HG03060 (cell line): ENCODE measurements at regions not wholly inside any gene's neighbourhood (a gene's known extent, or its start where the extent isn't known, plus 50 kb on each side); places are given as distances from the start of the nearest gene placed in this dataset.
"Not testable (repeated sequence)": the region's sequence is repeated elsewhere in the genome, so short reads cannot be mapped to it uniquely, and the experiment has no call there.

Experiments
- ATAC-seq: cut with Tn5 transposase; IDR thresholded peaks from one replicate; pipeline ENCODE4 v1.9.1; 2021; ENCODE audit warnings: low read depth, moderate number of reproducible peaks; ENCODE audit not compliant: unreplicated experiment

DNA sequence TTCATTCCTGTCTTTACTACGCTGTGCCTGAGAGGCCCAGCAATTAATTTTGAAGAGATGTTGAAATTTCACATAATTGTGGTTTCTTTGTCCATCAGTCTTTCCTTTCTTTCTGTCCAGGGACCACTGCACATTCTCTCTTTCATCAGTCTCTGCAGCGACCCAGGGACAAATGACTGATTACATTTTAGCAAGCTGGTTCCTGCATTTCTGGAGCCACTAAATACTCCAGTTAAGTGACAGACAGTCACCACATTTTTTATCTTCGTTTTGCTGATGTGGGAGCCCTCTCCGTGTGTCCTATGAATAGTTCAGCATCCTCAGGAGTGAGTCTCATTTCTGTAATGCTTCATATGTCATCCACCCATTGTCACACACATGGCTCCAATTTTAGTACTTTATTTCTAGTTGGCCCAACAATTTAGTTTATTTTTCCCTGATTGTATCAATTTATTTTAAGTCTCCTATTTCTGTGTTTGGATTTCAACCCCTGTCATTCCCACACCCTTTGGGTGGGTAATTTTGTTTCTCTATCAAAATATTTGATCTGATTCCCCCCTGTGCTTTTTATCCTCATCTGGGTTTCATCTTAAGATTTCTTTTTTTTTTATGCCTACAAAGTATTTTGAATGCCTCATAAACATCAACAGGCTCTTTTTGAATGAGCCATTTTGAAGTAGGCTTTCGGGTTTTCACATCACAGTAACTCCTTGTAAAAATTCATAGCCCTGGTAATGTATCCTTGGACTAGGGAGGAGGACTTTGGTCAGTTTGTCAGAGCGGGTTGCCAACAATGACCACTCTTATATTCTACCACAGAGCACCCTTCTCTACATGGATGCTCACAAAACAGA lies 1196.5 kb downstream of the GALC start:
- no peak for ATAC-seq

DNA sequence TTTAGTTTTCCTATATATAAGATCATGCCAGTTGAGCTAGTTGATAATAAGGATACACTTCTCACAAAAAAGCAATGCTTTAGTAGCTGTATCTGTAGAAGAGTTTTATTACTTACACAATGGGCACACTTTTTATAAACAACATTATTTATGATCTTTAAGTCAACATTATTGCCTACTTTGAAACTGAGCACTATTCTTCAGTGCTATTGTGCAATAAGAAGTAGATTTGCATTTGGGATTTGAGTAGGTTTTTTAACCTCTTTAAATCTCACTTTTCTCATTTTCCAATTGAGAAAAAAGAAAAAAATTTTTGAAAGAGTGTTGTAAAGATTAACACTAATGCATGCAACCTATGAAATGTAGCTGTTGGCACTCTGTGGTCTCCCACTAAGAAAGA lies 1198.3 kb downstream of the GALC start:
- ATAC-seq = no peak

DNA sequence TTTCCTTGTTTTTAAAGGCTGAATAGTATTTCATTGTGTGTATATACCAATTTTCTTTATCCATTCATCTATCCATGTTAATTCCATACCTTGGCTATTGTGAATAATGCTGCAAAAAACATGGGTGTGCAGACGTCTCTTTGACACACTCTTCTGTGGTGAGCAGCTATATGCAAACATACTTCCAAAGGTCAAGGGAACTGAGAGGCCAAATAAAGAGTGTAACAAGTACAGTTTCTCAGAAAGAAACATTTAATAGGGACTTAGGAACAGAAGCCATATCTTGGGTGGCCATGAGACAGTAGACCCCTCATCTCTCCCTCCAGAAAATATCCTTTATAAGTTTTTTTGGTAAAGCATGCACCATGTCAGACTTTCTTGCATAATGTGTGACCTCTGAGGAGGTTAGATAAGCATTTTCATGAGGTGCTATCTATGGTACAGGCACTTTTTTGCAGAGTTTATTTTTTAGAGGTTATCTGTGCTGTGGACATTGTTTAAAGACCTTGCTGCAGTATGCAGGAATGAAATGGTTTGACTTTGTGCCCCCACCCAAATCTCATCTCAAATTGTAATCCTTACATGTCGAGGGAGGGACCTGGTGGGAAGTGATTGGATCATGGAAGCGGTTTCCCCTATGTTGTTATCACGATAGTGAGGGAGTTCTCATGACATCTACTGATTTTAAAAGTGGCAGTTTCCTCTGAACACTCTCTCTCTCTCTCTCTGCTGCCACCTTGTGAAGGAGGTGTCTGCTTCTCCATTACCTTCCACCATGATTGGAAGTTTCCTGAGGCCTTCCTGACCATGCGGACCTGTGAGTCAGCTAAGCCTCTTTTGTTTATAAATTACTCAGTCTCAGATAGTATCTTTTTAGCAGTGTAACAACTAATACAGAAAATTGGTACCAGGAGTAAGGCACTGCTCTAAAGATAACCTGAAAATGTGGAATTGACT lies 1202.3 kb downstream of the GALC start:
- ATAC-seq = no peak

DNA sequence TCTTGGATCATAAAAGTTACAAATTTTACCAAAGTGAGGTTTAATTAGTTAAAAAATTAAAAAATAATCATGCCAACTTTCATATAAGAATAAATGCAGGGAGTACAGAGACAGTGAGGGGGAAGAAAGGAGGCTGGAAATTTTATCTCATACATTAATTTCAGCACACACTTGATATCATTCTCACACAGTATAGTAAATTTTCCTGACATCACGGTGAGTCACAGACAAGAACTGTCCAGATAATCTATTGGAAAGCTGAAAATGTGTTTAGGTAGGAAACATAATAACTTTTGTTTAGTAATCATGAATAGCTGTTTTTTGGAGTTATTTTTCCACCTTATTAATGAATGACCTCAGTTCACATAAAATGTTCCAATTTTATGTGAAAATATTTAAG lies 1204.8 kb downstream of the GALC start:
- no peak for ATAC-seq

DNA sequence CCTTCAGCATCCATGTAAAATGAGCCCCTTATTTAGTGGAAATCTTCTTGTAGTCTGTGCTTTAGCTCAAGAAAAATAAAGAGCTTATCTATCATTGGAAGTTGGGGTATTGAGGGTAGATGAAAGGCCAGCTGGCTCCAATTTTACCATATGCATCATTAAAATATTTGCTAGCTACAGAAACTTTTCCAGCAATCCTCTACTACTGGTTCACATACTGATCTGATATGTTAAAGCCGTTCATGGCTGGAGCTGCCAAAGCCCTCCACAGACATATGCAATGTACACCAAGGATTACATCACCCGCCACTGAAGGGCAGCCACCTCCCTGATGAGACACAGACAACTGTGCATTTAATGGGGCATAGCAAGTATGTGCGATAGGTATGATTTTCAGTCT lies 1205.3 kb downstream of the GALC start:
- ATAC-seq = no peak

DNA sequence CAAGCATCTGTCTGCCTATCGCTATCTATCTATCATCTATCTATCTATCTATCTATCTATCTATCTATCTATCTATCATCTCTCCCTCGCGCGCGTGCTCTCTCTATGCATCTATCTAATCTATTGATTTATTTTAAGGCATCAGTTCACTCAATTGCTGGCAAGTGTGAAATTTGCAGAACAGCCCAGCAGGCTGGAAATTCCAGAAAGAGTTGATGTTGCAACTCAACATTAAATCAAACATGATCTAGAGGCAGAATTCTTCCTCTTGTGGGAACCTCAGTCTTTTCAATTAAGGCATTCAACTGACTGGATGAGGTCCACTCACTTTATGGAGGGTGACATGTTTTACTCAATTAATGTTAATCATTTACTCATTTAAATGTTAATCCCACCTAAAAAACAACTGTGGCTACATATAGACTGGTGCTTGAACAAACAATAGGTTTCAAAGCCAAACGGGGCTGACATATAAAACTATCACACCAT lies 1210.8 kb downstream of the GALC start:
- no peak for ATAC-seq

DNA sequence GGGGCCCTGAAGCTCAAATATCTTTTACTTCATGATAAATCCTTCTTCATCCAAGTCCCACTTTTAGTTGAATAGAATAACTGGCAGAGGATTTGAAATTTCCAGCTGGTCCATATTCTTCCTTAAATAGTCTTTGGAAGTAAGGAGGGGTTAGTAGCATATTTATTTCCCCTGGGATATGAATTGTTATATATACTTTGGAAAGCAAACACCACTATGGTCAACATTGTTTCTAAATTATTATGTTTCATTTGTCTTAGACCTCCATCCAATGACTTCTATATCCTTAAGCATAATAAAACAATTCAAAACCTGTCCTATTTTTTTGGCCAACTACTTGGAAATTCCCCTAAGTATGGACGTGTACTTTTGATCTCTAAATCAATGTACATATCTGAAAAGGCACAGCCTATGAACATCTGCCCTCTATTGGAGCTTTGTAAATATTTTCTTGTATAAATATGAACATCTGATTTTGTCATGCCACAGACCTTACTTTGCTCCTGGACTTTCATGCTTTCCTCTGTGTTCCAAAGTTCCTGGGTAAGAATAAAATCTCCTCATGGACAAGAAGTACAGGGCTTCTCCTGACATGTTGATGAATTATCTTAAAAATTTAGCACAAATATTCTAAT lies 1212.0 kb downstream of the GALC start:
- no peak for ATAC-seq

DNA sequence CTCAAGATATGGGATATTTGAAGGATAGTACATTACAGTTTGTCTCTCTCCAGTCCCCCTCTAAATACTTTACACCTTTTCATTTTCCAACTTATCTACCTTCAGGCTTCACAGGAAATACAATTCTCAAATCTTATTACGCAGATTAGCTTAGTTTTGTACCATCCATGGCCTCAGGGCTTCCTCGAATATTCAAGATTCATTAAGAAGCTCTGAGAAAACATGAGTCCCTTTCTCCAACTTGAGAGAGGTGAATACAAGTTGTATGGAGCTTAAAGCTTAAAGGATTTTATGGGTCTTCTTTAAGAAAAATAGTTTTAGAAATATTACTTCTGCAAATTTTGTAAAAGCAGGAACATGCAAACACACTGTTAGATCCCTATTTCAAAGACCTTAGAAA lies 1212.5 kb downstream of the GALC start:
- ATAC-seq = no peak

DNA sequence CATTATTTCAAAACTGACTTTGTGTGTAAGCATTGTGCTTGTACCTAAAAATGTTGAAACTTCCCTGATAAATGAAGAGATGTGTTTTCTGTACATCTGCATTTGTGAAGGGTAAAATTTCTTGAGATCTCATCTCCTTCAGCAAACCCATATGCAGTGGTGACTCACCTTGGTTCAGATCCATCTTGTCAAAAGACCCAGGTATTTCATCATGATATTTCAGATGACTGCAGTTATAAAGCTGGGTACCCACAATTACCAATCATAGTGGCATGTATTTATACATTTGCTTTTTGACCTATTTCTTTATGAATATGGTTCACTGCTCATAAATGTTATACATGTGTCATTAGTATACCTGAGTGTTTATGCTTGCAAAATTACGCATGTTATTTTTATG lies 1213.6 kb downstream of the GALC start:
- no peak for ATAC-seq

DNA sequence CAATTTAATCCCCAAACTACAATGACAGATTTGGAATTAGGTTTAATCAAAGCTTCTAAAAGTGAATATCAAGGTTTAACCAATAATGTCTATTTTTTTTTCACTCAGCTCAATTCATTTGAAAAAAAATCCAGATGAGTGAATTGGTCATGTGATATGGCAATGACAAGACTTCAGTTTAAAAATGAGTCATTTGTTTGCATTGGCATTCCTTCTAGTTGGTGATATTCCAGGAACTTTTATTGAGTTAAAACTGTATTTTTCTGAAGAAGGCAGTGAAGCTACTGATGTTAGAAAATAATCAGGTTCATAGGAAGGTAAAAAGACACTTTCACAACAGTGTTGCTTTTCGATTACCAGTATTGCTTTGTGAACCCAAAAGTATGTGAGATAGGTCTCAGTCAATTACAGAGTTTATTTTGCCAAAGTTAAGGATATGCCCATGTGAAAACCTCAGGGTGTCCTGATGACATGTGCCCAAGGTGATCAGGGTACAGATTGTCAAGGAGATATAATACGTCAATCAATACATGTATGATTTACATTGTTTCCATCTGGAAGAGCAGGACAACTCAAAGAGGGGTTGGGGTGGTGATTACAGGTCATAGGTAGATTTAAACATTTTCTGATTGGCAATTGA lies 1214.9 kb downstream of the GALC start:
- no peak for ATAC-seq

DNA sequence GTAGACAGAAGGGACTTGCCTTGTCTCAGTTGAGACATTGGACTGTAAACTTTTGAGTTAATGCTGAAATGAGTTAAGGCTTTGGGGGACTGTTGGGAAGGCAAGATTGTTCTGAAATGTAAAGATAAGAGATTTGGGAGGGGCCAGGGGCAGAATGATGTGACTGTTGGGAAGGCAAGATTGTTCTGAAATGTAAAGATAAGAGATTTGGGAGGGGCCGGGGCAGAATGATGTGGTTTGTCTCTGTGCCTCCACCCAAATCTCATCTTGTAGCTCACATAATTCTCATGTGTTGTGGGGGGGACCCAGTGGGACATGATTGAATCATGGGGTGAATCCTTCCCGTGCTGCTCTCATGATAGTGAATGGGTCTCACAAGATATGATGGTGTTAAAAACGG lies 1217.1 kb downstream of the GALC start:
- not testable (repeated sequence) for ATAC-seq

DNA sequence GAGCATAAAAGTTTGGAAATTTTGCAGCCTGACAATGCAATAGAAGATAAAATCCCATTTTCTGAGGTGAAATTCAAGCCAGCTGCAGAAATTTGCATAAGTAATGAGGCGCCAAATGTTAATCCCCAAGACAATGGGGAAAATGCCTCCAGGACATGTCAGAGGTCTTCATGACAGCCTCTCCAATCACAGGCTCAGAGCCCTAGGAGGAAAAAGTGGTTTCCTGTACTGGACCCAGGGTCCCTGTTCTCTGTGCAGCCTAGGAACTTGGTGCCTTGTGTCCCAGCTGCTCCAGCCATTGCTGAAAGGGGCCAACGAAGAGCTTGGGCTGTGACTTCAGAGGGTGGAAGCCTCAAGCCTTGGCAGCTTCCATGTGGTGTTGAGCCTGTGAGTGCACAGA lies 1218.1 kb downstream of the GALC start:
- ATAC-seq = no peak

DNA sequence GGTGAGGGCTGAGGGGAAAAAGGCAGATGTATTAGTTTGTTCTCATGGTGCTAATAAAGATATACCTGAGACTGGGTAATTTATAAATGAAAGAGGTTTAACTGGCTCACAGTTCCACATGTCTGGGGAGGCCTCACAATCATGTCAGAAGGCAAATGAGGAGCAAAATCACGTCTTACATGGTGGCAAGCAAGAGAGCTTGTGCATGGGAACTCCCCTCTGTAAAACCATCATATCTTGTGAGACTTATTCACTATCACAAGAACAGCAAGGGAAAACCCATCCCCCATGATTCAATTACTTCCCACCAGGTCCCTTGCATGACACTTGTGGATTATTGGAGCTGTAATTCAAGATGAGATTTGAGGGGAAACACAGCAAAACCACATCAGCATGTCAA lies 1220.9 kb downstream of the GALC start:
- no peak for ATAC-seq

DNA sequence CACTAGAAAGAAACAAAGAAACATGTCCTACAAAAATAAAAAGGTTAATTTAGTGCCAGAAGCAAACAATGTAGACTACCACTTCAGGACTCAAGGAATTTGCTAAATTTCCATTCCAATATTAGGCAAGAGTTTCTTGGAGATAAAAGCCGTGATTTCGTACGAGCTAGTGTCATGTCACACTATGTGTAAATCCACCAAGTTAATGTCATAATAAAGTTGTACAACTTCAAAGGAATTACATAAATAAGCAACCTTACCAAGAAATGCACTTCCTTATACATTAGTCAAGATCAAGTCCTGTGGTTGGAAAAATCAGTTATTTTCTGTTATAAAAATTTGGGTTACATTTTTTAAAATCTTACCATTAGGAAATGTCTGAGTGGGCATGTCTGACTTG lies 1222.8 kb downstream of the GALC start:
- ATAC-seq = no peak

DNA sequence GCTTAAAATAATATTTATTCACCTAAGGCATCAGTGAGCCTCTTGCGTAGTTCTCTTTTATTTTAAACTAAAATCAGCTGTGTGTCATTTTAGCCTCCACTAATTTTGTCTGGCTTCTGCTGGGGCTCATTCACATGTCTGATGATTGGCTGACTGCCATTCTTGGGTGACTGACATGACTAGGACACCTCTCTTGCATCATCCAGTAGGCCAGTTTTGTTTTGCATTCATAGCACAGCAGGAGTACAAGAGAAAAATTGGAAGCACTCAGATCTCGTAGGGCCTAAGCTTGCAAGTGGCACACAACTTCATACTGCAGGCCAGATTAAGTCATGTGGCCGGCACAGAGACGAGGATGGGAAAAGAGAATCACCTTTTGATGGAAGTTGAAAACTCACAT lies 1226.5 kb downstream of the GALC start:
- ATAC-seq = no peak

DNA sequence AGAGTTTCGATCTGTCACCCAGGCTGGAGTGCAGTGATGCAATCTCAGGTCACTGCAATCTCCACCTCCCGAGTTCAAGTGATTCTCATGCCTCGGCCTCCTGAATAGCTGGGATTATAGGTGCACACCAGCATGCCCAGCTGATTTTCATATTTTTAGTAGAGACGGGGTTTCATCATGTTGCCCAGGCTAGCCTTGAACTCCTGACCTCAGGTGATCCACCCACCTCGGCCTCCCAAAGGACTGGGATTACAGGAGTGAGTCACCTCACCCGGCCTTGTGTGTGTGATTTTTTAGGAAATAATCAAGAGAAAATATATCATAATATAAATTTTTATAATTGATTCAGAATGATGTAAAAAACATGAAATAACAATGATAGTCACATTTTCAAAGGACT lies 1231.4 kb downstream of the GALC start:
- ATAC-seq = no peak

DNA sequence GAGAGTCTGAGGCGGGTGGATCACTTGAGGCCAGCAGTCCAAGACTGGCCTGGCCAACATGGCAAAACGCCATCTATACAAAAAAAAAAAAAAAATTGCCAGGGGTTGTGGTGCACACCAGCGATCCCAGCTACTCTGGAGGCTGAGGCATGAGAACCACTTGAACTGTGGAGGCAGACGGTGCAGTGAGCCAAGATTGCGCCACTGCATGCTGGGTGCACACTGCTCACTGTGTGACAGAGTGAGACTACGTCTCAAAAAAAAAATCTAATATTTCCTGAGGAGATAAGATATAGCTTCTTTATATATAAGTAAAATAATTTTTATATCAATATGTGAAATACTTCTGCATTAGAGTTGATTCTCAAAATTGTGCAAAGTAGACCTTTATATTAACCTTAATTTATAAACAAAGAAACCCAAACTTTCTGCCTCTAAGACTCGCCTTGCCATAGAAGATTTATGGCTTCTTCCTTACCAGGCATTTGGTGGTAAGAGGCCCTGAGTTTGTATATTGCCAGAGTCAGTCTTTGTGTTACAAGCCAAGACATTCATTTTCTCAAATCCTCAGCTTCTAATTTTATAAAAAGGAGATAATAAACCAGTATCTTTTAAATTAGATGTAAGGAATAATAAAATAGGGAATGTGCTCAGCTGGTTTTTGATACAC lies 1226.7 kb downstream of the FLRT2 start:
- ATAC-seq = no peak

DNA sequence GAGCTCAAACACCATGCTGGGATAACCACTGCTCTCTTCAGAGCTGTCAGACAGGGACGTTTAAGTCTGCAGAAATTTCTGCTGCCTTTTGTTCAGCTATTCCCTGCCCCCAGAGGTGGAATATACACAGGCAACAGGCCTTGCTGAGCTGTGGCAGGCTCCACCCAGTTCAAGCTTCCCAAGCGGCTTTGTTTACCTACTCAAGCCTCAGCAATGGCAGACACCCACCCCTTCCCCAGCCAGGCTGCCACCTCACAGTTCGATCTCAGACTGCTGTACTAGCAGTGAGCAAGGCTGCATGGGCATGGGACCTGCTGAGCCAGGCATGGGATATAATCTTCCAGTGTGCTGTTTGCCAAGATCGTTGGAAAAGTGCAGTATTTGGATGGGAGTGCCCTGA lies 1220.5 kb downstream of the FLRT2 start:
- ATAC-seq = not testable (repeated sequence)

DNA sequence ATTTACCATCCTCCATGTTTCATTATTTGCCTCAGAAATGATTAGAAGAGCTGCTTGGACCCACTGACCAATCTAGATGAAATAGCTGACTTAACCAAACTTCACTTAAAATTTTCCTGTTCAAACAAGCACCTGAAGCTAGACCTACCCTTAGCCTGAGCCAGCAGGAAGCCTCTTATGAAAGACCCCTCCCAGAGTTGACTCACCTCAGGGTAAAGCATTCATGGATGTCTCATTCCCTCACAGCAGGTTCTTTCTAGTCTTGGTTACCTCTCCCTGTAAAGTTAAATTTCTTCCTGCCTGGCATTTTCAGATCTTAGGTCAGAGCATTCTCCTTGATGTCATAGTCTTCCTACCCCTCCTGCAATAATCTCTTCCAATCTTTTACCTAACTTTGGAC lies 1209.8 kb downstream of the FLRT2 start:
- no peak for ATAC-seq

DNA sequence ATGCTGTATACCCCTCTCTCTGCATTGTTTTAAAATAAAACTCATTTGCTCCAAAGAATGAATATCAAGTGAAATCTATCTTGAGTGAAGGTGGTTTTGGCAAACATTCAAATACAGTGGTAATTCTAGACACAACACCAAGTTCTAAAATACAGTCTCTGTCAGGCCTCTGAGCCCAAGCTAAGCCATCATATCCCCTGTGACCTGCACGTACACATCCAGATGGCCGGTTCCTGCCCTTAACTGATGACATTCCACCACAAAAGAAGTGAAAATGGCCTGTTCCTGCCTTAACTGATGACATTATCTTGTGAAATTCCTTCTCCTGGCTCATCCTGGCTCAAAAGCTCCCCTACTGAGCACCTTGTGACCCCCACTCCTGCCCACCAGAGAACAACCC lies 1201.5 kb downstream of the FLRT2 start:
- ATAC-seq = not testable (repeated sequence)
